Middle frontal gyrus (tissue), 1 donor: ENCODE measurements at regions not wholly inside any gene's neighbourhood (a gene's known extent, or its start where the extent isn't known, plus 50 kb on each side); places are given as distances from the start of the nearest gene placed in this dataset.
A peak's percentile ranks its signal among the peaks of the same experiment; 100 is the strongest.
"Not testable (repeated sequence)": the region's sequence is repeated elsewhere in the genome, so short reads cannot be mapped to it uniquely, and the experiment has no call there.

Experiments used
- DNase-seq: peaks from one replicate; pipeline ENCODE4 v3.0.0-alpha.2; 2015; ENCODE audit warnings: low spot score; ENCODE audit errors: extremely low spot score

GRCh38 chr9:135291165-135291564 is 188.4 kb upstream of the PPP1R26 start:
- DNase-seq = no peak

- DNase-seq = no peak
These were observed 184.7 kb upstream of the PPP1R26 start for GRCh38 chr9:135294836-135295235.

- DNase-seq = no peak
These were observed 183.9 kb upstream of the PPP1R26 start for GRCh38 chr9:135295551-135296300.

GRCh38 chr9:135296735-135297455 is 182.7 kb upstream of the PPP1R26 start:
- no peak for DNase-seq

- no peak for DNase-seq
These were observed 182.0 kb upstream of the PPP1R26 start for GRCh38 chr9:135297456-135298075.

GRCh38 chr9:135299239-135299590 is 180.4 kb upstream of the PPP1R26 start:
- DNase-seq = no peak

GRCh38 chr9:135299651-135300345 is 179.8 kb upstream of the PPP1R26 start:
- DNase-seq = no peak

- no peak for DNase-seq
These were observed 179.0 kb upstream of the PPP1R26 start for GRCh38 chr9:135300346-135301141.

- no peak for DNase-seq
These were observed 178.0 kb upstream of the PPP1R26 start for GRCh38 chr9:135301271-135302263.

GRCh38 chr9:135302329-135303279 is 177.0 kb upstream of the PPP1R26 start:
- DNase-seq = no peak

GRCh38 chr9:135303280-135303647 is 176.3 kb upstream of the PPP1R26 start:
- DNase-seq = peak; percentile 13

- DNase-seq = no peak
These were observed 175.6 kb upstream of the PPP1R26 start for GRCh38 chr9:135303865-135304499.

- no peak for DNase-seq
These were observed 174.7 kb upstream of the PPP1R26 start for GRCh38 chr9:135304886-135305285.

- no peak for DNase-seq
These were observed 173.9 kb upstream of the PPP1R26 start for GRCh38 chr9:135305546-135306180.

GRCh38 chr9:135306699-135307098 is 172.9 kb upstream of the PPP1R26 start:
- no peak for DNase-seq

GRCh38 chr9:135307300-135307699 is 172.3 kb upstream of the PPP1R26 start:
- DNase-seq = no peak

GRCh38 chr9:135307919-135308318 is 171.7 kb upstream of the PPP1R26 start:
- not testable (repeated sequence) for DNase-seq
